Body of pancreas (tissue), 4 donors: ENCODE measurements at regions not wholly inside any gene's neighbourhood (a gene's known extent, or its start where the extent isn't known, plus 50 kb on each side); places are given as distances from the start of the nearest gene placed in this dataset.

Experiments
- POLR2A ChIP-seq, 3 donors: fragments of 450-650 bp; IDR thresholded peaks; one replicate each; pipeline ENCODE4 v1.6.1; 2016; ENCODE audit warnings: antibody characterized with exemption in 3 of 3, mild to moderate bottlenecking in 2 of 3
- TF ChIP-seq, protein P1 (sequence below), 7 experiments: fragments of 450-650 bp in 4 of 7; fragments of 200-600 bp in 3 of 7; sonication (generic) in 3 of 7; IDR thresholded peaks; one replicate each; pipeline ENCODE4 v1.5.1; 2016 to 2019; ENCODE audit warnings: antibody characterized with exemption in 7 of 7

DNA sequence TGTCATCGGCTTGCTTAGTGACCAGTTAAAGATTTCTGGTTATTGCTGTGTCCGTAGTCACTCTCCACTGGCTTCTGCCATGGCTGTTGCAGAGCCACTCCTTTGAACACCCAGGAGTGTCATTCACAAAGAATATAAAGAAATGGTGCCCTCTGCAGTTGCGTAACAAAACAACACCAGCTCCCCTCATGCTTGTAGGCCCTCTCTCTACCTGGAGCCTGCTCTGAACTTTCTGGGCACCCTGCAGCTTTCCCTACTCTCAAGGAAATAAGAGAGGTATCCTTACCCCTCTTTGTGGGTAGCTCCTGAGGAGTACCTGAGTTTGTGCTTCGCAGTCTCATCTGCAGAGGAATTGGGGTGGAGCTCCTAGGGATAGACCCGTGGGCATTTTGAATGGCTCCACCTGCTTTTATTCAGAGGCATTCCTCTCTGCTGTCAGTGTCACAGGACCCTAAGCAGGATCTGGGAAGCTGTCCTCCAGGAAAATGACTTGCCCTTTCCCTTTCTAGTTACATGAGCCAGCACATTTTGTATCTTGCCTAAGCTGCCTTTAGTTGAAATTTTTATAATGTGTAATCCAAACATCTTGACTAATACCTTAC is 97.2 kb upstream of the TMEM260 start:
- TF ChIP-seq, protein P1, sequence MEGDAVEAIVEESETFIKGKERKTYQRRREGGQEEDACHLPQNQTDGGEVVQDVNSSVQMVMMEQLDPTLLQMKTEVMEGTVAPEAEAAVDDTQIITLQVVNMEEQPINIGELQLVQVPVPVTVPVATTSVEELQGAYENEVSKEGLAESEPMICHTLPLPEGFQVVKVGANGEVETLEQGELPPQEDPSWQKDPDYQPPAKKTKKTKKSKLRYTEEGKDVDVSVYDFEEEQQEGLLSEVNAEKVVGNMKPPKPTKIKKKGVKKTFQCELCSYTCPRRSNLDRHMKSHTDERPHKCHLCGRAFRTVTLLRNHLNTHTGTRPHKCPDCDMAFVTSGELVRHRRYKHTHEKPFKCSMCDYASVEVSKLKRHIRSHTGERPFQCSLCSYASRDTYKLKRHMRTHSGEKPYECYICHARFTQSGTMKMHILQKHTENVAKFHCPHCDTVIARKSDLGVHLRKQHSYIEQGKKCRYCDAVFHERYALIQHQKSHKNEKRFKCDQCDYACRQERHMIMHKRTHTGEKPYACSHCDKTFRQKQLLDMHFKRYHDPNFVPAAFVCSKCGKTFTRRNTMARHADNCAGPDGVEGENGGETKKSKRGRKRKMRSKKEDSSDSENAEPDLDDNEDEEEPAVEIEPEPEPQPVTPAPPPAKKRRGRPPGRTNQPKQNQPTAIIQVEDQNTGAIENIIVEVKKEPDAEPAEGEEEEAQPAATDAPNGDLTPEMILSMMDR (IDR thresholded peaks at IDR 0.05): peak in 2 of 7 experiments; percentile 5 to 17
- TF ChIP-seq POLR2A (IDR thresholded peaks at IDR 0.05): no peak
